Liver (tissue), 9 donors: ENCODE measurements at regions not wholly inside any gene's neighbourhood (a gene's known extent, or its start where the extent isn't known, plus 50 kb on each side); places are given as distances from the start of the nearest gene placed in this dataset. TPM values are rescaled to one million over a fixed set of nuclear protein-coding genes. Genes with fewer than 3 reads are reported as not detected.

ENCODE experiments used
- DNase-seq: peaks from one replicate; pipeline ENCODE4 v3.0.0-alpha.2; 2017; ENCODE audit warnings: low spot score
- H3K27ac ChIP-seq, 2 donors: one replicate each; pipeline ENCODE4 v1.7.0; 2013; ENCODE audit warnings: inconsistent platforms in 2 of 2, low read length in 2 of 2, control low read depth in 1 of 2, low read depth in 1 of 2, mild to moderate bottlenecking in 1 of 2
- H3K27me3 ChIP-seq, 4 donors: one replicate each; pipeline versions ENCODE4 v1.6.1 to v1.7.0; 2013; ENCODE audit warnings: low read length in 3 of 4, inconsistent platforms in 1 of 4, mild to moderate bottlenecking in 1 of 4, moderate library complexity in 1 of 4; ENCODE audit not compliant: control insufficient read depth in 4 of 4, insufficient read depth in 4 of 4
- H3K36me3 ChIP-seq, 4 donors: one replicate each; pipeline versions ENCODE4 v1.6.1 to v1.7.0; 2013; ENCODE audit warnings: low read length in 3 of 4, mild to moderate bottlenecking in 3 of 4, low read depth in 1 of 4, moderate library complexity in 1 of 4; ENCODE audit not compliant: control insufficient read depth in 4 of 4, insufficient read depth in 3 of 4
- H3K4me1 ChIP-seq, 4 donors: one replicate each; pipeline versions ENCODE4 v1.6.1 to v1.7.0; 2013; ENCODE audit warnings: low read length in 3 of 4, mild to moderate bottlenecking in 3 of 4, moderate library complexity in 1 of 4; ENCODE audit not compliant: control insufficient read depth in 4 of 4, insufficient read depth in 4 of 4
- H3K4me3 ChIP-seq, 3 donors: one replicate each; pipeline versions ENCODE4 v1.6.1 to v1.7.0; 2013; ENCODE audit warnings: low read length in 3 of 3, control low read depth in 1 of 3, low read depth in 1 of 3, mild to moderate bottlenecking in 1 of 3
- H3K9ac ChIP-seq, 2 donors: one replicate each; pipeline ENCODE4 v1.7.0; 2013; ENCODE audit warnings: low read length in 2 of 2, mild to moderate bottlenecking in 2 of 2, moderate library complexity in 2 of 2, control low read depth in 1 of 2, low read depth in 1 of 2
- H3K9me3 ChIP-seq, 4 donors: one replicate each; pipeline versions ENCODE4 v1.6.1 to v1.7.0; 2013; ENCODE audit warnings: low read length in 3 of 4; ENCODE audit not compliant: control insufficient read depth in 4 of 4
- EGR1 ChIP-seq, 2 donors: IDR thresholded peaks; 2 replicates each; pipeline ENCODE4 v1.6.1; 2016 to 2018; ENCODE audit warnings: antibody characterized with exemption in 2 of 2, low read depth in 2 of 2
- FOXA2 ChIP-seq: IDR thresholded peaks from 2 replicates; pipeline ENCODE4 v1.6.1; 2016; ENCODE audit warnings: antibody characterized with exemption
- NR2F2 ChIP-seq: IDR thresholded peaks from 2 replicates; pipeline ENCODE4 v1.6.1; 2016; ENCODE audit warnings: antibody characterized with exemption
- RAD21 ChIP-seq, 2 donors: IDR thresholded peaks; 2 replicates each; pipeline ENCODE4 v1.6.1; 2016; ENCODE audit warnings: antibody characterized with exemption in 2 of 2, mild to moderate bottlenecking in 2 of 2
- TAF1 ChIP-seq: conservative IDR thresholded peaks from 2 replicates; pipeline ENCODE4 v1.6.1; 2016; ENCODE audit warnings: antibody characterized with exemption, mild to moderate bottlenecking
- WGBS: extraction: QIAGEN DNeasy Blood & Tissue Kit; methylation state at CpG from one replicate; pipeline ENCODE4 v1.1.7; 2013; 5-methylcytosine and 5-hydroxymethylcytosine counted together
- small RNA-seq: library from RNA; depleted of rRNA; stranded (forward); fragments of <200 nt; gene quantifications from one replicate; pipeline ENCODE3, GENCODE V24; 2014
- TF ChIP-seq, protein P1 (sequence below): IDR thresholded peaks from 2 replicates; pipeline ENCODE4 v1.6.1; 2016; ENCODE audit warnings: antibody characterized with exemption
- TF ChIP-seq, protein P2 (sequence below): fragments of 150-350 bp; IDR thresholded peaks from 2 replicates; pipeline ENCODE4 v1.5.1; 2017; ENCODE audit warnings: improper control_type of control experiment, low read depth, low read length; ENCODE audit not compliant: missing input control
- donor health status: healthy.
- donor health status: healthy.
- donor health status: healthy.
- donor health status: healthy.
- donor health status: healthy.

DNA sequence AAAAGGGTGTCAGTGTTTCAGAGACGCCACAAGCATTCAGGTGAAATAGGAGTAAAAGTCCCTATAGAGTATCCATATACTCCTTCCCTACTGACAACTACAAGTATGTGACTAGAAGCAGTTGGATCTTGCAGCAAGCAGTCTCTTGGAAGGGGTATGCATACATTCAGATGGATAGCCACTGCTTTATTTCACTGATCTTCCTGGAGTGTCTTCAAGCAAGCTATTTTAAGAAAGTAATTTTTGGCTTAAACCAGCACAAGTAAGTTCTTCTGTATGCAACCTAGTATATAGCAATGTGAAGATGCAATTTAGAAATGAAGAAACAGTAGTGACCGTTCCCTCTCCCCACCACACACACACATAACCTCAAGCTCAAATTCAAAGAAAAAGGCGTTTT is 446.8 kb upstream of the CDH18 start:
- 67% methylated on average over 3 of the region's 3 CpGs for WGBS
- no peaks in the 10 kb centered on the region for H3K36me3 ChIP-seq
- no peaks in the 10 kb centered on the region for H3K4me1 ChIP-seq
- TF ChIP-seq TAF1 = no peak
- no peak overlapping the region for H3K4me3 ChIP-seq
- no peak overlapping the region for H3K9ac ChIP-seq
- no peaks in the 10 kb centered on the region for H3K27me3 ChIP-seq
- H3K27ac ChIP-seq = no peak overlapping the region
- no peaks in the 10 kb centered on the region for H3K9me3 ChIP-seq
- no peak for DNase-seq

DNA sequence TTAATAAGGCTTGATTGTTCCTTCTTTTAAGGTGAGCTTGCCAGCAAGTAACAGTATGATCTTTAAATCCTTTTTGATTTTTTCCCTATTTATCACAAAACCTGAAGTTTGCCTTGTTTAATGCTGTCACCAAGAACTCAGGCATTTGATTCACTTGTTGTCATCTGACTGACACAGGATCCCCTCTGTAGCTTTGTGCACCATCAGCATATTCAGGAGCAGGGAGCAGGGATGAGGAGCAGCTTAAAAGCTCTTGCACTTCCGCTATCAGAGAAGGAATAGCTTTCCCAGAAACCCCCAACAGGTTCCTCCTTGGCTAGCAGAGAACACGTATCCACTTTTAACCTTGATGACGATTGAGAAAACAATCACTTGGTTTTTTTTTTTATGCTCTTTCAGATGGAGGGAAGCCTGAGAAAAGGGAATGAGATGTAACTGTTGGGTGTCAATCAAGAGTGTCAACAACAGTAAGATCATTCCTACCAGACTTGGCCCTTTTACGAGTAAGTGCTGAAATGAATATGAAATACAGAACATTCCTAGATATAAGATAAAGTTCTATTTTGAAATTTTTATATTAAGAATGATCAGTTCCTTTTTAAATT is 433.1 kb upstream of the CDH18 start:
- Histone ChIP-seq H3K27ac (no peak overlapping the region), H3K4me3 (no peak overlapping the region), H3K27me3 (peaks cover 0 to 4% (median 0%) of the 10 kb centered on the region in 4 donors), H3K4me1 (no peaks in the 10 kb centered on the region), H3K9me3 (no peaks in the 10 kb centered on the region), H3K9ac (no peak overlapping the region), H3K36me3 (no peaks in the 10 kb centered on the region)
- WGBS = 44% methylated on average over 4 of the region's 4 CpGs
- TF ChIP-seq EGR1 (IDR thresholded peaks at IDR 0.05; ENCODE audit: low read depth in 2 of 2) (no peak), FOXA2 (no peak), TAF1 (no peak), NR2F2 (no peak), RAD21 (IDR thresholded peaks at IDR 0.05) (no peak)
- TF ChIP-seq, protein P1, sequence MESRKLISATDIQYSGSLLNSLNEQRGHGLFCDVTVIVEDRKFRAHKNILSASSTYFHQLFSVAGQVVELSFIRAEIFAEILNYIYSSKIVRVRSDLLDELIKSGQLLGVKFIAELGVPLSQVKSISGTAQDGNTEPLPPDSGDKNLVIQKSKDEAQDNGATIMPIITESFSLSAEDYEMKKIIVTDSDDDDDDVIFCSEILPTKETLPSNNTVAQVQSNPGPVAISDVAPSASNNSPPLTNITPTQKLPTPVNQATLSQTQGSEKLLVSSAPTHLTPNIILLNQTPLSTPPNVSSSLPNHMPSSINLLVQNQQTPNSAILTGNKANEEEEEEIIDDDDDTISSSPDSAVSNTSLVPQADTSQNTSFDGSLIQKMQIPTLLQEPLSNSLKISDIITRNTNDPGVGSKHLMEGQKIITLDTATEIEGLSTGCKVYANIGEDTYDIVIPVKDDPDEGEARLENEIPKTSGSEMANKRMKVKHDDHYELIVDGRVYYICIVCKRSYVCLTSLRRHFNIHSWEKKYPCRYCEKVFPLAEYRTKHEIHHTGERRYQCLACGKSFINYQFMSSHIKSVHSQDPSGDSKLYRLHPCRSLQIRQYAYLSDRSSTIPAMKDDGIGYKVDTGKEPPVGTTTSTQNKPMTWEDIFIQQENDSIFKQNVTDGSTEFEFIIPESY = no peak
- TF ChIP-seq, protein P2, sequence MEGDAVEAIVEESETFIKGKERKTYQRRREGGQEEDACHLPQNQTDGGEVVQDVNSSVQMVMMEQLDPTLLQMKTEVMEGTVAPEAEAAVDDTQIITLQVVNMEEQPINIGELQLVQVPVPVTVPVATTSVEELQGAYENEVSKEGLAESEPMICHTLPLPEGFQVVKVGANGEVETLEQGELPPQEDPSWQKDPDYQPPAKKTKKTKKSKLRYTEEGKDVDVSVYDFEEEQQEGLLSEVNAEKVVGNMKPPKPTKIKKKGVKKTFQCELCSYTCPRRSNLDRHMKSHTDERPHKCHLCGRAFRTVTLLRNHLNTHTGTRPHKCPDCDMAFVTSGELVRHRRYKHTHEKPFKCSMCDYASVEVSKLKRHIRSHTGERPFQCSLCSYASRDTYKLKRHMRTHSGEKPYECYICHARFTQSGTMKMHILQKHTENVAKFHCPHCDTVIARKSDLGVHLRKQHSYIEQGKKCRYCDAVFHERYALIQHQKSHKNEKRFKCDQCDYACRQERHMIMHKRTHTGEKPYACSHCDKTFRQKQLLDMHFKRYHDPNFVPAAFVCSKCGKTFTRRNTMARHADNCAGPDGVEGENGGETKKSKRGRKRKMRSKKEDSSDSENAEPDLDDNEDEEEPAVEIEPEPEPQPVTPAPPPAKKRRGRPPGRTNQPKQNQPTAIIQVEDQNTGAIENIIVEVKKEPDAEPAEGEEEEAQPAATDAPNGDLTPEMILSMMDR = no peak
- no peak for DNase-seq

Small RNA genes in the stretch of these regions (small RNA-seq; reads per million reads assigned to genes)
- gene AC091946.2 (not detected), gene AC140172.1 (not detected)
